HG03108 (cell line): ENCODE measurements at regions not wholly inside any gene's neighbourhood (a gene's known extent, or its start where the extent isn't known, plus 50 kb on each side); places are given as distances from the start of the nearest gene placed in this dataset.
"Not testable (repeated sequence)": the region's sequence is repeated elsewhere in the genome, so short reads cannot be mapped to it uniquely, and the experiment has no call there.

ENCODE experiments used
- ATAC-seq: cut with Tn5 transposase; IDR thresholded peaks from one replicate; pipeline ENCODE4 v1.9.1; 2021; ENCODE audit warnings: moderate library complexity; ENCODE audit not compliant: unreplicated experiment

DNA sequence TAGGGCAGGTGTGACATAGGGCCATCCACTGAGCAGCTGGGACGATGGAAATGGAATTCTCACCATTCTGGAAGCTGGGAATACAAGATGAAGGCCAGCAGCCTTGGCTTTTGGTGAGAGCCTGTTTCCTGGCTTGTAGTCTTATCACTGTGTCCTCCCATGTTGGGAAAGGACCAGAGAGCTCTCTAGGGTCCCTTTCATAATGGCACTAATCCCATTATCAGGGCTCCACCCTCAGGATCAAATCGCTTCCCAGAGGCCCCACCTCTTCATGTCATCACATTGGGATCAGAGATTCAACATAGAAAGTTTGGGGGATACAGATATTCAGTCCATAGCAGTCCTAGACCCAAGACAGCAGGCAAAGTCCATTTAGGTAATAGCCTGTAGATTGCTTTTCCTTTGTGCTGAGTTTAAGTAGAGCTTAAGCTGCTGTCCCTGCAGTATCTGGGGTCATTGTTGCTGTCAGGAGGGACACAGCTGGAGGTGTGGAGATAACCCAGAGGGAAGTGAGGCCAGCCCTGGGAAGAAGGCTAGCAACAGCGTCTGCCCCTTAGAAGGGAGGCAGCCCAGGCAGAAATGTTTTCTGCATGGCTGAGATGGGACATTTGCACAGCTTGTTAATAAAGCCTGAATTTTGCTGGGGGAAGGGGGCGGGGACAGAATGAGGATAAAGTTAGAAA, 136.5 kb upstream of the GPR12 start:
- no peak for ATAC-seq

DNA sequence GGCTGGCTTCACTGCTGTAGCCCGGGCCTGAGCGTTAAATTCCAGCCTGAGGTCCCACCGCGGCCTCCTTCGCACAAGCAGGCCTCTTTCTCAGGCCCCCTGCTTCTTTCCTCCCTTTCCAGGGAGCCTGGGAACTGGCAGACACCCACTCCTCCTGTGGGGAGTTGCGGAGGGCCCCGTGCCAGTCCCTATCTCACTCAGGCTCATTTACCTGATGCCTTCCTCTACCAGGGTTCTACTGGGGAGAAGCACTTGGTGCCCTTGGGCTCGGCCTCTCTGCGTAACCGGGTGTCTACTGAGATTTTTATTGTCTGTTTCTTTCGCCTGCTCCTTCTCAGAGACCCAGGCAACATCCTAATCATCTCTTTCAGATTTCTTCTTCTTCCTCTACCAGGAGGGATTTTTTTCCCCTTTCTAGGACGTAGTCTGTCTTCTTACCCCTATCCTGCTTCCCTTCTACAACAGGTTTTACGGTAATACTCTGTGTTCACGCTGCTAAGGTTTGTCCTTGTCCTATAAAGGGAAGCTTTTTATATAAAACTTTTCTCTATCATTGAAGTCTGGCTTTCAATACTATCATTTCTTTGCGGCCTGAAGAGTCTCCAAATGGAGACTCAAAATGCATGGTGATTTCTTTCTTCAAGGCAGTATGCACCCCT, 135.4 kb upstream of the GPR12 start:
- ATAC-seq, result no peak

DNA sequence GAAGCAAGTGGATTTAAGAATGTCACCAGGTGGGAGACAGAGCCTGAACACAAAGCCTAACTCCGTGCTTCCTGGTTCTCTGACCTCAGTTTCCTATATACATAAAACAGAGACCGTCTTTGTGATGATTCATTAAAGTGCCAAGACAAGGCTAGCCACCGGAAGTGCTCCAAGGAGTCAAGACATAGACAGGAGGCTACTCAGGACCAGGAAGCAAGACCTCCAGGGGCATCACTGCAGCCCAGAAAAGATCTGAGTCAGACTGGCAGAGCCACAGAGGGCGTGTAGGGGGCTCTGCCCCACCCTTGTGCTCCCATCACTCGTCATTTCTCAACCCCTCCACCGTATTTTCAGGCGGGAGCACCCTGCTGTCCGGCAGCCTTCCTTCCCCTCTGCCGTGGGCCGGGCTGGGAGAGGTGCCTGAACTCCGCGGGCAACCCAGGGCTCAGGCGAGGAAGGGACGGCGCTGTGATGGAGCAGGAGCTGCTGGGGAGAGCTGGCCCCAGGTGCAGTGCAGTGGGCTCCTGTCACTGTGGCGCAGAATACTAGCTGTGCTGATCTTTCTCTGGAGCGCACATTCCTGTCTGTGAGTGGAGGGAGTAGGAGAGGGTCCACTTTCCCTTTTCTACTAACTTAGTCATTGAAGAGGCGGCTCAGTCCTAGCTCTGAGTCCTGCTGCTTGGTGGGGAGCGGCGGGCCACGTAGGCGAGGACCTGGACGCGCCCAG, 134.7 kb upstream of the GPR12 start:
- no peak for ATAC-seq

DNA sequence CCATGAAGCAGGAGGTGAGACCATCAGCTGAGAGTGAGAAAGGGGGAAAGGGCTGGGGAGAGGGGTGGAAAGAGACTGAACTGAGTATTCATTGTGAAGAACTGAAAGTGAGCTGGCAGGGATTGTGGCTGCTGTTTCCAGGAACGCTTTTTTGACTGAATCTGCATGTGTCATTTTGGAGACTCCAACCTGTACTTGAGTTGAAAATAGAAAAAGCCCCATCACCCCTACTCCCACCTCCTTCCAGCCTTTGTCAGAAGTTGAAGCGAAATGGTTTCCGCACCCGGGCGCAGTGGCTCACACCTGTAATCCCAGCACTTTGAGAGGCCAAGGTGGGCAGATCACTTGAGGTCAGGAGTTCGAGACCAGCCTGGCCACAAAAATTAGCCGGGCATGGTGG, 128.0 kb upstream of the GPR12 start:
- ATAC-seq, result no peak

DNA sequence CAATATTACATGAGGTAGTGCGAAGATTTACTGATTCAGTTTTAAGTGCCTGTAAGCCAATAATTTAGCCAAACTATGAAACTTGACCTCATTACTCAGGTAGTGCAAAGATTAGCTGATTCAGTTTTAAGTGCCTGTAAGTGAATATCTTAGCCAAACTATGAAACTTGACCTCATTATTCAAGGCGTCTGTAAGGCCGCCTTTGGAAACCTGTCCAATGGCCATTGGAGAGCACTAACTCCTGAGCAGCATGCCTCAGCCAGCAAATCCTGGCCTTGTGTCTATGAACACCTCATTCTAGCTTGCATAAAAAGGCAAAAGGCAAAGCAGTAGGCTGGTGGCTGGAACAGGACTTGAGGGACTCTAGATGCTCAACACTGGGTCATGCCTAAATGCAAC, 127.0 kb upstream of the GPR12 start:
- no peak for ATAC-seq

DNA sequence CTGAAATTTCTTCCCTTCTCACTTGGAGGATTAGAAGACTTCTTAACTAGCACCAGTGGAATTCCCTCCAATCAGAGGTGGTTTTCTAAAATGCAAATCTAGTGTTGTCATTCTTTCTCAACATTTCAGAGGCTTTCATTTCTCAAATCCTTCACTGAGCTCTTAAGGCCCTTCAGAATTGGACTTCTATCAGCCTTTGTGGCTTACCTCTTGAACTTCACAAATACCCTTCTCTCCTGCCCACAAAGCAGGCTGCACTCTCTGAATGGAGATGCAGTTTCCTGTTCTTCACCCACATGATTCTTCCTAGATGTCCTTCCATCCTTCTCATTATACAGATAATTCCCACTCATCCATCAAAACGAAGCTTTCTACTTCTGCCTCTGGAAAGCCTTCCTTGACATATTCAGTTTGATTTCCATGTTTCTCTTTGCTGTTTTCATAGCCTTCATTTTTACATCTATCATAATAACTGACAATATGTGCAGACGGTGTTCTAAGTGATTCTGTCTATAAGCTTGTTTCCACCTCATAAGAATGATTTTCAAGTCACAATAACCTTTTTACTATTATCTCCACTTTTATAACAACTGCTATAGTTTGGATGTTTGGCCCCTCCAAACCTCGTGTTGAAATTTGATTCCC, 123.1 kb upstream of the GPR12 start:
- ATAC-seq, result no peak

DNA sequence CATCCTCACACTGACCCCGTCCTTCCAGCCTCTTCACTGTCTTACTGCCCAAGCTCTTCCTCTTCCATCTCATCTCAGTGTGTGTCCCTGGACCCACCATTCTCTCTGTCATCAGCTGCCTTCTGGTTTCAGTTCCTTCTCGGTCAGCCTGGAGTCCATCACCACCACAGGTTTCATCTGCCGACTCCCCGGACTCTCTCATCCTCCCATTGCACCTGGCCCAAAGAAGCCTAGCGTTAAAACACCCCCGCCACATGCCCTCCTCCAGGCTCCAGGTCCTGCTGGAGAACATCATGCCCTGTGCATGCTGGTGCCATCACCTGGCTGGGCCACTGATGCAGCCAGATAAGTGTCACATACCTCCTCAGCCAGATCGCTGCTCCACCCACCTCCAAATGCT, 122.1 kb upstream of the GPR12 start:
- no peak for ATAC-seq

DNA sequence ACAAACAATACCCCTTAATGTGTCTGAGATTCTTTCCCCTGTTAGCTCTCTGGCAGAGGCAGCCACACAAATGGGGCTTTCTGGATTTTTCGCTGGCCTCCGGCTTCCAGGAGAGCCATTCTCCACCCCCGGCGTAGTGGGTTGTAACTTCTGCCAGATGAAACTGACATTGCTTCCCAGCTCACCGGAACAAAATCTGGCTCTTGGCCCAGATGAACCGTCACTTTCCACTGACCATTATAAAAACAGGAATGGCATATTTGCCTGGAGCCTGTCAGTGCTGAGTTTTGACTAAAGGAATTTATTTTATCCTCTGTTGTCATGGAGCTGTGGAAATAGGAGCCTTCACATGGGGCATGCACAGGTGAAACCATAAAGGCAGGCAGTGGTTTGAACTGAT, 120.6 kb upstream of the GPR12 start:
- ATAC-seq, result no peak

DNA sequence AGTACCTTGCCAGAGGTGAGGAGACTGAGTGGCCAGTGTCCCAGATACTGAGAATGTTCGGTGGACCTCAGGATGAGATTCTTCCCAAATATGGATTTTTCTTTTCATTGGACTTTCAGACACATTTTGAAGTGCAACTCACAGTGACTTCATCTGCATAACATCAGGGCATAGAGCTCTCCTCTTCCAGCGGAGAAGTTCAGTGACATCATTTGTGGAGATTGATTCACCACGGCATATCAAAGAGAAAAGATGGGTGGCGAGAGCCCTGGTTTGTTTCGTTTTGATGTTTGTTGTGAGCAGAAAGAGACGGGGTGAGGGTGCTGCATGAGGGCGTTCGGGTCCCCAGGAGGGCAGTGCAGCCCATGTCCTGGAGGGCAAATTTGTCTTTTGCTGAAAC, 120.1 kb upstream of the GPR12 start:
- no peak for ATAC-seq

DNA sequence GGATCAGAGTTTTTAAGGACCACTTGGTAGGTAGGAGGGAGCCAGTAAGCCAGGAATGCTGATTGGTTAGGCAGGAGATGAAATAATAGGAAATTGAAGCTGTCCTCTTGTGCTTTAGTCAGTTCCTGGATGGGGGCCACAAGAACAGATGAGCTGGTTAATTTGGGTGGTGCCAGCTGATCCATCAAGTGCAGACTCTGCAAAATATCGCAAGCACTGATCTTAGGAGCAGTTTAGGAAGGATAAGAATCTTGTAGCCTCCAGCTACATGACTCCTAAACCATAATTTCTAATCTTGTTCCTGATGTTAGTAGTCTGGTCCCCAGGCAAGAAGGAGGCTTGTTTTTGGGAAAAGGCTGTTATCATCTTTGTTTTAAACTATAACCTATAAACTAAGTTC, 117.9 kb upstream of the GPR12 start:
- ATAC-seq, result no peak

DNA sequence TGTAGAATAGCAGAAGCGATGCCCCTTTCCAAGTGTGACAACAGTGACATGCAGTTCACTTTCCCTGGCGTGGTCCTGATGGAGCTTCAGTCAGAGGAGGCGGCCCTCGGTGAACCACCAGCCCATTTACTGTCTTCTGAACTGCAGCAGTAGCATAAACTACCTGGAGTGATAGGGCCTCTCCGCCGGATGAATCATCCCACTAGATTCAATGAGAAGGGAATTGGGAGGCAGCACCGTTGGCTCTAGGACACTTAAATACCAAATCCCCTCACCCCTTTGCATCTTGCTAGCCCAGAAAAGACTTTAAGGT, 112.8 kb upstream of the GPR12 start:
- ATAC-seq, result no peak

DNA sequence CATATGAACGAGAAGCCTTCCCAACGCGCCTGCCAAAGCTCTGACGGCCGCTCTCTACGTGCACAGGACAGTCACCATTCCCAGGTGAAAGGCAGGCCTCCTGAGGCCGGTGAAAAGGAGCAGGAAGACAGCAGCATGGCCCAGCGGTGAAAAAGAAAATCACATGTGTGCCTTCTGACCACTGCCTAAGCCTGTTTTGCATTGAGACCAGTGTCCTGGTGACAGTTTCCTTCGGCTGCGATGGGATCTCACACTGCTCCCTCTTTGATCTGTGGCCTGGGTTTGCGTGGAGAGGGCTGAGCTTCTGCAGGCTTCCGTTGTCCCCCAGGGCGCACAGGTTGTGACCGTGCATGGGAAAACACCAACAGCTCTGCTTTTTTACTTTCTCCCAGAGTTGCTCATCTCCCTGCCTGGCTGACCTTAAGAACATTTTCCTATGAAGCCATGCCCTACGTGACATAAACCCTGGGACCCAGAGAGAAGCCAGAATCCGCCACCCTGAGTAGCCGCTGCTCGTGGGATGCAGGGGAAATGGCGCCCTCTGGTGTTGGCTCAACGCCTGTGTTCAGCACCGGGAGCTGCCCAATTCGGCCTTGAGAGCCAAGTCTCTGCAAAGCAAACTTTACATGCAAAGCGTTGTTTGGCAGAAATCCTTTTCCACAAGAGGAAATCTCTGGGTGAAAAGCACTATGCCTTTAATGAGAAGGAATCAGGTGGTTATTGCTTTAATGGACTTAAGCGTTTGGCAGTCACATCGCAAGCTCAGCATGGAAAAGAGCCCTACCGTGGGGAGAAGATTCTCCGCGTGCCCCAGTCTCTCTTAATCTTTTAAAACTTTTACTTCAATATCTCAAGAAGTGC, 112.2 kb upstream of the GPR12 start:
- ATAC-seq, result no peak

DNA sequence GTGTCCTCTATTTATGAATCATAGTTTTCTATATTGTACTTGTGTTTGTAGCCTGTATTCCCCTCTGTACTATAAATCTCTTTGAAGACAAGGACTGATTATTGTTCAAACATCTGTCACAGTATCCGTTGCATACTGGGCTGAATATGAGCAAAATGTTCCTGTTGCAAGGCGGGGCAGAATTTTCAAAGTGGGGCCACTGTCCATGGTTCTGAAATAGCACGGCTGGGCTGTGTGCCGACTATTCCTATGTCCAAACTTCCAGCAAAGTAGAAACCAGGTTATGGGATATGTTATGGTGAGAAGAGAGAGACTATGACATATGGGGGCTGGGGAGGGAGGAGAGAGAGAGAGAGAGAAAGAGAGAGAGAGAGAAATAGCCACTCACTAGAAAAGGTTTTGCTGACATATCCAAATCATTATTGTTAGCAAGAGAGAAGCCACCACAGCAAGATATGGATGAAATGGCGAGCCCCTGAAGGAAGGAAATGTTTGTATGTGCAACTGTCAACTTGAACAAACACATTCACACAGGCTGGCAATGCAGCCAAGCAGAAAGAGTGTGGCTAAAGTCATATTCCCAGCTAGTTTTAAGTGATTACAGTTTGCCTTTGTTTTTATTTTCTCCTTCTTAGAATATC, 107.0 kb upstream of the GPR12 start:
- ATAC-seq, result no peak

DNA sequence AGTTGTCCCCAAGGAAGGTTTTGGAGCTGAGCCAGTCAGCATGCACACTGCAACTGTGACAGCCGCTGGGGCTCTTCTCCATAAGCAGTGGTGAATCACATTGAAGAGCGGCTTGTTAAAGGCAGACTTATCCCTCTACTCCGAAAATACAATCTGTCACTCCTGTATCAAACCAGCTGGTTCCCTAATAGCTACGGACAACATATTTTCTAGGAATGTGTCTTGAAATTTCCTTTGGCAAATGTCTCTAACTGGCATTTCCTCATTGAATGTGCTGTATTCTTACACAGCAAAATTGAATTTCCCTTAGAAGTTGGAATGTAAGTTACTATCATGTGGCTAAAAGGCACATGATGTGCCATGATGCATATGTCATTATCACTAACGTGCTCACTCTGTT, 104.0 kb upstream of the GPR12 start:
- ATAC-seq, result no peak

DNA sequence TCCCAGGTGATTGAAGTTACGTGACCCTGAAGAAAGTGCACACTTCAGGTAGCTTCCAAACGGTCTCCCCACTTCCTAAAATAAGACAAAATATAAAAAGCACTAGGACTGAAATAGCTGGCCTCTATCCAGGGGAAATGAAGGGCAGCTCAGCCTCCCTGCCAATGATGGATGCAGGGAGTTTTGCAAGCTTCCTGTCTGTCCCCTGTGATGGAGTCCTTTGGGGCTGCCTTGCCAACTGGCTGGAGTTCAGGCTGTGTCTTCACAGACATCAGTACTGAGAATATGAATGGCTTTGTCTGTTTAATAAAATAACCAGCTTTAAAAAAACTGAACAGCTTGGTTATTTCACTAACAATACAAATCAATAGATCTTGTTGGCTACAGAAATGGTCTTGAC, 101.4 kb upstream of the GPR12 start:
- ATAC-seq, result no peak

DNA sequence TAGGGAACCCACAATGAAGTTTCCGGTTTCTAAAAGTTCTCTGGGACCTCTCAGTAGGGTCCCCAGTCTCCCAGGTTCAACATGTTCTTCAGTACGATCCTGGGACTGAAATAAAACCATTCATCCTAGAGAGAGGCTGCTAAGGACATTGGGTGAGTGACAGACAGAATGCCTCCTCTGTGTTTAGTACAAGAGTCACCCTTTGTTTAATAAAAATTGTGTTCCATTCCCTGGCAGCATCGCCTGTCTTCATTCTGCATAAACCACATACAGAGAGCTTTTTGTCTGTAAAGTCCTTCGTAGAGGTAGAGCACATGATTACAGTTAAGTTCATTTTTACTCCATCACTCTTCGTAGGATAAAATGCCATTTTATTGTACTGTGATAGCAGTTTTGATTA, 95.3 kb upstream of the GPR12 start:
- ATAC-seq, result no peak

DNA sequence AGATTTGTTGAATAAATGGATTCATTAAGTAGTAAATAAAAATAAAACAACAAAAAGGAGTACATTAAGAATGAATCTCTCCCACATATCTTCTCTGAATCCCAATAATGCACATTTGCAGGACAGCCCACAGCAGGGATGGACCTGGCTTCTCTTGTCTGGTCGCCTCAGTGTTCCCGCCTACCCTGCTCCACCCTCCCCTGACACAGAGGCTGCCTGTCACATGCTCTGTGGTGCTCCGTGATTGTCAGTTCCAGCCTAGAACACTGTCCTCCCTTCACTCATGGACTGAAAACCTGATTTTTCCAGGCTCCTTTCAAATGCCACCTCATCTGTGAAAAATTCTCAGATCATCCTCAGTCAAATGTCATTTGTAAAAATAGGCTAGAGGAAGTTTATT, 94.5 kb upstream of the GPR12 start:
- no peak for ATAC-seq

DNA sequence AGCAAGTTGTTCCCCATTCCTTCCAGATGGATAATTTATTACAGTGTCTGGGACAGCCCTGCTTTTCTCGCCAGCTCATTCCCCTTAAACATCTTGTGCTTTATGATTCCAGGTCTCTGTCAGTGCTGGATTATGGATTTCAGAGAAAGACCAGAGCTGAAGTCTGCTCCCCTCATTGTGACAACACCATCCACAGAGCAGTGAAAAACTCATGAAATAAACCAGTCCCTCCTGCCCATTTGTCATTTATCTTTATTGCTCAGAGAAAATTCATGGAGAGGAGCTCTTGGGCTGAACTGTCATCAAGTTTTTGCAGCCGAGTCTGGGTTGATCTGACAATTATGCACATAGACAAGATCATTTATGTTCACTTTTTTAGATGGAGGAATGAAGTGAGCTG, 92.7 kb upstream of the GPR12 start:
- ATAC-seq, result no peak

DNA sequence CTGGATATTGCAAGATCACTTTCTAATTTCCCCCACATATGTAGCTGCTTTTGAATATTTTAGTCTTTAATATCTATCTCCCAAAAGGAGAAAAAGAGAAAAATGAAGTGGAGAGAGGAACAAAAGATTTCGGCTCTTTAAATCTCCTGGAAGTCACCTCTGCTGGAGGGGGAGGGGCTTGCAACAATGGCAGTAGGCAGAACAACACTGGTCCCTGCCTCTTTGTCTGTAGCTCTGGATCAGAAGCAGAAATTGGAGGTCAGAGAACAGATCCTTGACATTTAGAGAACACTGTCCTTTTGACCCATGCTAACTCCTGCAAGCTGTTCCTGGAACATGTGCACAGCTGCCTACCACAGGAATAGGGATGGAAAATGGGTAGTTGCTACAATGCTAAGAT, 86.7 kb upstream of the GPR12 start:
- ATAC-seq, result no peak

DNA sequence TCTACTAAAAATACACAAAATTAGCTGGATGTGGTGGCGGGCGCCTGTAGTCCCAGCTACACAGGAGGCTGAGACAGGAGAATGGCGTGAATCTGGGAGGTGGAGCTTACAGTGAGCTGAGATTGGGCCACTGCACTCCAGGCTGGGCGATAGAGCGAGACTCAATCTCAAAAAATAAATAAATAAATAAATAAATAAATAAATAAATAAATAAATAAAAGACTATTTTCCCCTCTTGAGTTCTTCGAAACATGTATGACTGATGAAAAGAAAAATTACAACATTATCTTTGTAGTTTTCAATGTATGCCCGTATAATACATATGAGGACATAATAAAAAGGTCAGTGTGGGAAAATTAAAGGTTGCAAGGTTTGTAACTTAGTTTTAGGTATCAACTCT, 84.5 kb upstream of the GPR12 start:
- not testable (repeated sequence) for ATAC-seq

DNA sequence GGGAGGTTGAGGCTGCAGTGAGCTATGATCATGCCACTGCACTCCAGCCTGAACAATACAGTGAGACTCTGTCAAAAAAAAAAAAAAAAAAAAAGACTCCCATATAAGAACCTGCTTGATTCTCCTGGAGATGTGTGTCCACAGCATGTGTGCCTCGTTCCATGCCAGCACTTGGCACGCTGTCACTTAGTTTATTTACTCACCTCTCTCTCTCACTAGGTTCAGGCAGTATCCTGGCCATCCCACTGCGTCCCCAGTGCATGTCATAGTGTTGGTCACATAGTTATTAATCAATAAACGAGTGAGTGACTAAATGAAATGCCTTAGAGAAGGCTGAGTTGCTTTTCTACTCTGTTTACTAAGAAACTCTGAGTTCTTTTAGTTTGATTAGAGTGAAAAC, 79.1 kb upstream of the GPR12 start:
- ATAC-seq, result no peak
